Keratinocyte (primary cell): ENCODE measurements at regions not wholly inside any gene's neighbourhood (a gene's known extent, or its start where the extent isn't known, plus 50 kb on each side); places are given as distances from the start of the nearest gene placed in this dataset.
A peak's percentile ranks its signal among the peaks of the same experiment; 100 is the strongest.

Source experiments
- DNase-seq: peaks from one replicate; pipeline ENCODE4 v3.0.0-alpha.2; 2011; ENCODE audit warnings: low read depth, missing footprints, low spot score
- FAIRE-seq: peaks from 2 replicates; lab custom pipeline; 2011; peaks lifted over from hg19 to GRCh38; lab: Jason Lieb, UNC
- H2AFZ ChIP-seq: 2 replicates; pipeline ENCODE4 v1.6.0; 2012; ENCODE audit warnings: low read length, control low read depth, inconsistent platforms; ENCODE audit not compliant: control insufficient read depth
- H3K27ac ChIP-seq: 2 replicates; pipeline ENCODE4 v1.5.1; 2011; ENCODE audit warnings: low read length; ENCODE audit not compliant: control insufficient read depth, insufficient read depth
- H3K27me3 ChIP-seq: 3 replicates; pipeline ENCODE4 v1.6.0; 2011; ENCODE audit warnings: low read length; ENCODE audit not compliant: control insufficient read depth, insufficient read depth; ENCODE audit errors: extremely low read depth
- H3K36me3 ChIP-seq, 2 experiments: 2 replicates in 1 of 2; 3 replicates in 1 of 2; pipeline ENCODE4 v1.5.1; 2011; ENCODE audit warnings: low read length in 2 of 2, mild to moderate bottlenecking in 1 of 2; ENCODE audit not compliant: control insufficient read depth in 2 of 2, insufficient read depth in 2 of 2; ENCODE audit errors: extremely low read depth in 1 of 2
- H3K4me1 ChIP-seq: 3 replicates; pipeline ENCODE4 v1.5.1; 2011; ENCODE audit warnings: low read length; ENCODE audit not compliant: control insufficient read depth, insufficient read depth; ENCODE audit errors: extremely low read depth
- H3K4me2 ChIP-seq: 3 replicates; pipeline ENCODE4 v1.6.0; 2011; ENCODE audit warnings: low read depth, low read length; ENCODE audit not compliant: control insufficient read depth, insufficient read depth; ENCODE audit errors: extremely low read depth
- H3K4me3 ChIP-seq, 3 experiments: fragments of 200-600 bp in 1 of 3; sonication (generic) in 1 of 3; 2 replicates in 2 of 3; 3 replicates in 1 of 3; pipeline ENCODE4 v1.5.1; 2011 to 2016; ENCODE audit warnings: low read length in 3 of 3, mild to moderate bottlenecking in 3 of 3, control low read depth in 2 of 3, inconsistent platforms in 1 of 3, low read depth in 1 of 3, mixed read lengths in 1 of 3, mixed run types in 1 of 3, moderate library complexity in 1 of 3; ENCODE audit not compliant: control insufficient read depth in 2 of 3, insufficient read depth in 2 of 3; ENCODE audit errors: extremely low read depth in 1 of 3
- H3K79me2 ChIP-seq: 2 replicates; pipeline ENCODE4 v1.6.0; 2012; ENCODE audit warnings: low read length; ENCODE audit not compliant: control insufficient read depth, insufficient read depth
- H3K9ac ChIP-seq: 3 replicates; pipeline ENCODE4 v1.6.0; 2011; ENCODE audit warnings: low read length; ENCODE audit not compliant: control insufficient read depth, insufficient read depth; ENCODE audit errors: extremely low read depth
- H3K9me1 ChIP-seq: 3 replicates; pipeline ENCODE4 v1.6.0; 2011; ENCODE audit warnings: low read length; ENCODE audit not compliant: control insufficient read depth, insufficient read depth; ENCODE audit errors: extremely low read depth
- H3K9me3 ChIP-seq: 2 replicates; pipeline ENCODE4 v1.5.1; 2012; ENCODE audit warnings: low read depth, low read length; ENCODE audit not compliant: control insufficient read depth
- H4K20me1 ChIP-seq: 3 replicates; pipeline ENCODE4 v1.6.0; 2011; ENCODE audit warnings: low read length; ENCODE audit not compliant: control insufficient read depth, insufficient read depth; ENCODE audit errors: extremely low read depth
- EZH2 ChIP-seq: IDR thresholded peaks from one replicate; pipeline ENCODE4 v1.6.1; 2012; ENCODE audit warnings: inconsistent platforms, mild to moderate bottlenecking, low read length, moderate library complexity
- dilution Hi-C: fragments of 300-500 bp; cut with MboI; formaldehyde crosslinking; loops from one replicate; pipeline ENCODE4 v1.7.0; 2020; ENCODE audit warnings: low sequenced_read_pairs; ENCODE audit not compliant: extremely low pct_ligation_motif_present
- TF ChIP-seq, protein P1 (sequence below), 3 experiments: IDR thresholded peaks in 1 of 3; conservative IDR thresholded peaks in 1 of 3; optimal IDR thresholded peaks in 1 of 3; 2 replicates in 2 of 3; 3 replicates in 1 of 3; pipeline versions ENCODE3 to v1.5.1; 2011; ENCODE audit warnings: low read length in 3 of 3, mild to moderate bottlenecking in 3 of 3, moderate library complexity in 2 of 3, control low read depth in 1 of 3, inconsistent platforms in 1 of 3; ENCODE audit not compliant: insufficient read depth in 2 of 3; ENCODE audit errors: extremely low read depth in 1 of 3

DNA sequence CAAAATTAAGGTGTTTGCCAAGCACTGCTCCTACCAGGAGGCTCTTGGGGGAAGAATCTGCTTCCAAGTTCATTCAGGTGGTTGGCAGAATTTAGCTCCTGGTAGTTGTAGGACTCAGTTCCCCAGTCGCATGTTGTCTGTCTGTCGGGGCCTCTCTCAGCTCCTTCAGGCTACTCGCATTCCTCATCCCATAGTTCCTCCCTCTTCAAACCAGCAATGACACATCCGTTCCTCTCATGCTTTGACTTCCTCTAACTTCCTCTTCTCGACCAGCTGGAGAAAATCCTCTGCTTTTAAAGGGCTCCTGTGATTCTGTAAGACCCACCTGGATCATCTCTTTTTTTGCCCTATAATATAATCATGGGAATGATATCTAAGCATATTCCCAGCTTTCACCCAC, 108.1 kb downstream of the PMP22 start:
- Histone ChIP-seq H3K4me2 (no peak overlapping the region), H3K9me3 (no peaks in the 10 kb centered on the region), H3K4me3 (no peak overlapping the region), H3K9me1 (no peaks in the 10 kb centered on the region), H3K27ac (no peak overlapping the region), H4K20me1 (no peaks in the 10 kb centered on the region), H3K79me2 (no peaks in the 10 kb centered on the region), H3K27me3 (no peaks in the 10 kb centered on the region), H3K4me1 (no peaks in the 10 kb centered on the region), H3K9ac (no peak overlapping the region), H2AFZ (peak overlapping the region; percentile 55), H3K36me3 (no peaks in the 10 kb centered on the region)
- DNase-seq (no peak), FAIRE-seq (no peak)
- dilution Hi-C loops, result no loop called here
- TF ChIP-seq EZH2, result no peak
- TF ChIP-seq, protein P1, sequence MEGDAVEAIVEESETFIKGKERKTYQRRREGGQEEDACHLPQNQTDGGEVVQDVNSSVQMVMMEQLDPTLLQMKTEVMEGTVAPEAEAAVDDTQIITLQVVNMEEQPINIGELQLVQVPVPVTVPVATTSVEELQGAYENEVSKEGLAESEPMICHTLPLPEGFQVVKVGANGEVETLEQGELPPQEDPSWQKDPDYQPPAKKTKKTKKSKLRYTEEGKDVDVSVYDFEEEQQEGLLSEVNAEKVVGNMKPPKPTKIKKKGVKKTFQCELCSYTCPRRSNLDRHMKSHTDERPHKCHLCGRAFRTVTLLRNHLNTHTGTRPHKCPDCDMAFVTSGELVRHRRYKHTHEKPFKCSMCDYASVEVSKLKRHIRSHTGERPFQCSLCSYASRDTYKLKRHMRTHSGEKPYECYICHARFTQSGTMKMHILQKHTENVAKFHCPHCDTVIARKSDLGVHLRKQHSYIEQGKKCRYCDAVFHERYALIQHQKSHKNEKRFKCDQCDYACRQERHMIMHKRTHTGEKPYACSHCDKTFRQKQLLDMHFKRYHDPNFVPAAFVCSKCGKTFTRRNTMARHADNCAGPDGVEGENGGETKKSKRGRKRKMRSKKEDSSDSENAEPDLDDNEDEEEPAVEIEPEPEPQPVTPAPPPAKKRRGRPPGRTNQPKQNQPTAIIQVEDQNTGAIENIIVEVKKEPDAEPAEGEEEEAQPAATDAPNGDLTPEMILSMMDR (optimal IDR thresholded peaks at IDR 0.05 in 1 of 3, IDR thresholded peaks at IDR 0.05 in 1 of 3, conservative IDR thresholded peaks at IDR 0.05 in 1 of 3; ENCODE audit: extremely low read depth in 1 of 3, insufficient read depth in 2 of 3, low read length in 3 of 3), result no peak

DNA sequence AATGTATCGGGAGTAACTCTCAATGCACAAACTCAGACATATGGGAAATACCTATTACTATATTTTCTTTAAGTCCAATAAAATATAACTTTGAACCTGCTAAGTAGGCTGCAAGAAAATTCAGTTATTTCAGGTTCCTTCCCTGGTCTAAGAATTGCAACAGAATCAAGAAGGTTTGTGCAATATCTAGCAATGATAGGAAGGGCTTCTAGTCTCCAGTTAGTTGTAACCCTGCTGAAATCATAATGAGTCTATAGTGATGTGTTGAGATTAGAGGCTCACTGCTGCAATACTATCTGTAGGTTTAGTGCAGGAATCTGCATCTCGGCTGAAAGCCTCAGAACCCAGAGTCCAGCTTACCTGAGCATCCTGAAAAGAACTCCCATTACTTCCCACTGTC, 110.5 kb downstream of the PMP22 start:
- TF ChIP-seq, protein P1 (optimal IDR thresholded peaks at IDR 0.05 in 1 of 3, IDR thresholded peaks at IDR 0.05 in 1 of 3, conservative IDR thresholded peaks at IDR 0.05 in 1 of 3; ENCODE audit: extremely low read depth in 1 of 3, insufficient read depth in 2 of 3, low read length in 3 of 3), result no peak
- TF ChIP-seq EZH2, result no peak
- H2AFZ ChIP-seq, result no peak overlapping the region
- dilution Hi-C loops, result no loop called here
- H4K20me1 ChIP-seq, result no peaks in the 10 kb centered on the region
- no peak overlapping the region for H3K4me3 ChIP-seq
- H3K4me2 ChIP-seq, result no peak overlapping the region
- H3K9me3 ChIP-seq, result no peaks in the 10 kb centered on the region
- no peaks in the 10 kb centered on the region for H3K36me3 ChIP-seq
- no peaks in the 10 kb centered on the region for H3K27me3 ChIP-seq
- DNase-seq (no peak), FAIRE-seq (no peak)
- no peaks in the 10 kb centered on the region for H3K4me1 ChIP-seq
- H3K9me1 ChIP-seq, result no peaks in the 10 kb centered on the region
- H3K27ac ChIP-seq, result no peak overlapping the region
- H3K9ac ChIP-seq, result no peak overlapping the region
- H3K79me2 ChIP-seq, result no peaks in the 10 kb centered on the region
